T-helper 1 cell treated with Interleukin-12 subunit alpha and Interleukin-12 subunit beta and Interleukin-4 antibody, amounts not matched to agents 30 ng/mL and 1 ng/mL, for 36 hours (primary cell): ENCODE measurements at regions not wholly inside any gene's neighbourhood (a gene's known extent, or its start where the extent isn't known, plus 50 kb on each side); places are given as distances from the start of the nearest gene placed in this dataset.

Experiments
- intact Hi-C: fragments of 100-400 bp; cut with micrococcal nuclease; formaldehyde crosslinking; loops from one replicate; pipeline ENCODE4 v1.15.1; 2024

GRCh38 chr10:131004276-131004675, 307.2 kb downstream of the TCERG1L start:
- intact Hi-C loops, result no loop called here

- intact Hi-C loops, result no loop called here
Observed at GRCh38 chr10:131006458-131007256, 304.9 kb downstream of the TCERG1L start.

GRCh38 chr10:131009791-131010190, 301.7 kb downstream of the TCERG1L start:
- intact Hi-C loops, result no loop called here

- intact Hi-C loops, result no loop called here
Observed at GRCh38 chr10:131010965-131011575, 300.5 kb downstream of the TCERG1L start.

GRCh38 chr10:131011936-131012640, 299.4 kb downstream of the TCERG1L start:
- intact Hi-C loops, result no loop called here

GRCh38 chr10:131012641-131012985, 298.9 kb downstream of the TCERG1L start:
- intact Hi-C loops, result no loop called here

GRCh38 chr10:131013281-131013912, 298.1 kb downstream of the TCERG1L start:
- intact Hi-C loops, result no loop called here

- intact Hi-C loops, result no loop called here
Observed at GRCh38 chr10:131014271-131014670, 297.2 kb downstream of the TCERG1L start.

- intact Hi-C loops, result no loop called here
Observed at GRCh38 chr10:131015271-131015670, 296.2 kb downstream of the TCERG1L start.

- intact Hi-C loops, result no loop called here
Observed at GRCh38 chr10:131016556-131016955, 295.0 kb downstream of the TCERG1L start.

GRCh38 chr10:131017566-131018285, 293.8 kb downstream of the TCERG1L start:
- intact Hi-C loops, result no loop called here

- intact Hi-C loops, result no loop called here
Observed at GRCh38 chr10:131018886-131019500, 292.5 kb downstream of the TCERG1L start.

- intact Hi-C loops, result no loop called here
Observed at GRCh38 chr10:131019696-131020095, 291.8 kb downstream of the TCERG1L start.

- intact Hi-C loops, result no loop called here
Observed at GRCh38 chr10:131020775-131021174, 290.7 kb downstream of the TCERG1L start.

- intact Hi-C loops, result no loop called here
Observed at GRCh38 chr10:131021246-131021895, 290.1 kb downstream of the TCERG1L start.

GRCh38 chr10:131021969-131022368, 289.6 kb downstream of the TCERG1L start:
- intact Hi-C loops, result no loop called here

- intact Hi-C loops, result no loop called here
Observed at GRCh38 chr10:131022369-131022768, 289.2 kb downstream of the TCERG1L start.

- intact Hi-C loops, result no loop called here
Observed at GRCh38 chr10:131022981-131023380, 288.5 kb downstream of the TCERG1L start.

GRCh38 chr10:131024259-131025131, 287.0 kb downstream of the TCERG1L start:
- intact Hi-C loops, result no loop called here
